ENCODE measurements at regions not wholly inside any gene's neighbourhood (a gene's known extent, or its start where the extent isn't known, plus 50 kb on each side); places are given as distances from the start of the nearest gene placed in this dataset.

DNA sequence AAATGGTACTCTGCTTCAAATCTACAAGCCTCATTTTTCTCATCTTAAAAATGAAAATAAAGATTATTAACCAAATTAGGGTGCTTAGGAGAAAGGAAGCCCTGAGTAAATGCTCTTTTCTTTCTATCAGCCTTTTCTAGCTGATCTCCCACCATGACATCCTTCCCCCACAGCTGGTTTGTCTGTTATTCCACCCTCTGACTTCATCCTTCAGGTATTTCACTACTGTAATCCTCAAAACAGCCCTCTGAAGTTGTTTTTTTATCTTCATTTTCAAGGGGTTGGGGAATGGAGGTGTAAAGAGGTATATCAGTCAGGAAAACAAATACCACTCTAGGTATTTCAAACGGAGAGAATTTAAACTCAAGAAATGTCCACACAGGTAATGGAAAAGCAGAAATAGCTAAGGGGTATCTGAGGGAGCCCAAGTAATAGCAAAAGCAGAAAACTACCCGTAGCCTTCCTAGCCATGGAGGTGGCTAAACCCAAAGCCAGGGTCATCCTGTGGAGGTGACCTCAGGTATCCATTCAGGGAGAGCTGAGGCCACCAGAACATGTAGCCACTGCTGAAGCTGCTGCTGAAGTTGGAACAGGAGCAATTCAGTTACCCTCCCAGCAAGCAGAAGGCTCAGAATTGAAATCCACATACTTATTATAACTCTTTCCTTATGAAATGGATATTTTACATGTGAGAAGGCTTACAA lies 990.9 kb upstream of the ACVR2A start:
- Histone ChIP-seq H3K27me3 (no peaks in the 10 kb centered on the region), H3K27ac (no peak overlapping the region), H3K4me1 (ENCODE audit: low read depth) (no peaks in the 10 kb centered on the region), H3K36me3 (no peaks in the 10 kb centered on the region), H3K4me3 (no peak overlapping the region), H3K9me3 (ENCODE audit: low read depth) (no peaks in the 10 kb centered on the region)
- no peak for DNase-seq (ENCODE audit: low read depth in 1 of 2, low spot score in 1 of 2)
- TF ChIP-seq, protein P1, sequence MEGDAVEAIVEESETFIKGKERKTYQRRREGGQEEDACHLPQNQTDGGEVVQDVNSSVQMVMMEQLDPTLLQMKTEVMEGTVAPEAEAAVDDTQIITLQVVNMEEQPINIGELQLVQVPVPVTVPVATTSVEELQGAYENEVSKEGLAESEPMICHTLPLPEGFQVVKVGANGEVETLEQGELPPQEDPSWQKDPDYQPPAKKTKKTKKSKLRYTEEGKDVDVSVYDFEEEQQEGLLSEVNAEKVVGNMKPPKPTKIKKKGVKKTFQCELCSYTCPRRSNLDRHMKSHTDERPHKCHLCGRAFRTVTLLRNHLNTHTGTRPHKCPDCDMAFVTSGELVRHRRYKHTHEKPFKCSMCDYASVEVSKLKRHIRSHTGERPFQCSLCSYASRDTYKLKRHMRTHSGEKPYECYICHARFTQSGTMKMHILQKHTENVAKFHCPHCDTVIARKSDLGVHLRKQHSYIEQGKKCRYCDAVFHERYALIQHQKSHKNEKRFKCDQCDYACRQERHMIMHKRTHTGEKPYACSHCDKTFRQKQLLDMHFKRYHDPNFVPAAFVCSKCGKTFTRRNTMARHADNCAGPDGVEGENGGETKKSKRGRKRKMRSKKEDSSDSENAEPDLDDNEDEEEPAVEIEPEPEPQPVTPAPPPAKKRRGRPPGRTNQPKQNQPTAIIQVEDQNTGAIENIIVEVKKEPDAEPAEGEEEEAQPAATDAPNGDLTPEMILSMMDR (IDR thresholded peaks at IDR 0.05; ENCODE audit: low read depth, low read length) = no peak

- no peaks in the 10 kb centered on the region for H3K4me1 ChIP-seq (ENCODE audit: low read depth)
- H3K27me3 ChIP-seq = no peaks in the 10 kb centered on the region
- H3K27ac ChIP-seq = no peak overlapping the region
- no peaks in the 10 kb centered on the region for H3K9me3 ChIP-seq (ENCODE audit: low read depth)
- no peak overlapping the region for H3K4me3 ChIP-seq
- no peak for DNase-seq (ENCODE audit: low read depth in 1 of 2, low spot score in 1 of 2)
- no peaks in the 10 kb centered on the region for H3K36me3 ChIP-seq
- TF ChIP-seq, protein P1 (IDR thresholded peaks at IDR 0.05; ENCODE audit: low read depth, low read length) = no peak
These were observed 992.2 kb upstream of the ACVR2A start for GRCh38 chr2:146852661-146853060.

- H3K4me1 ChIP-seq (ENCODE audit: low read depth) = no peaks in the 10 kb centered on the region
- H3K27me3 ChIP-seq = no peaks in the 10 kb centered on the region
- TF ChIP-seq, protein P1 (IDR thresholded peaks at IDR 0.05; ENCODE audit: low read depth, low read length) = no peak
- H3K4me3 ChIP-seq = no peak overlapping the region
- peak in 1 of 2 donors; percentile 34 for DNase-seq (ENCODE audit: low read depth in 1 of 2, low spot score in 1 of 2)
- H3K9me3 ChIP-seq (ENCODE audit: low read depth) = no peaks in the 10 kb centered on the region
- H3K36me3 ChIP-seq = no peaks in the 10 kb centered on the region
- no peak overlapping the region for H3K27ac ChIP-seq
These were observed 994.1 kb upstream of the ACVR2A start for GRCh38 chr2:146850746-146851145.

DNA sequence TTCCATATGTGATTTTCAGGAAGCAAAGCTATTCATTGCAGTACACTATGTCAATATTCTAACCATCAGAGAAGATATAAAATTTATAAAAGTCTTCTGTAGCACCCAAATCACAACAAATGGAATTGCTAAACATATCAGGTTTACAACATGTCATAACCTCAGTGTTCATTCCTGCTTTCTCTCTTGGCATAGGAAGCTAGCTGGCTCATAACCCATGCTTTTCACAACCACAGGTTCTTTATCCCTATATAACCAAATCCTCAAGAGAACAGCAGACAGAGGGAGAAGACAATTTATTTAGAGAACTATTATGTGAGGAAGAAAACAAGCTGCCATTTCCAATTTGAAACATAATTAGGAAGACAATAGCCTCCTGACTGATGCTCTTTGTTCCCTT lies 997.0 kb upstream of the ACVR2A start:
- Histone ChIP-seq H3K36me3 (no peaks in the 10 kb centered on the region), H3K27ac (no peak overlapping the region), H3K9me3 (ENCODE audit: low read depth) (no peaks in the 10 kb centered on the region), H3K4me3 (no peak overlapping the region), H3K4me1 (ENCODE audit: low read depth) (no peaks in the 10 kb centered on the region), H3K27me3 (no peaks in the 10 kb centered on the region)
- DNase-seq (ENCODE audit: low read depth in 1 of 2, low spot score in 1 of 2) = peak in 1 of 2 donors; percentile 9
- TF ChIP-seq, protein P1 (IDR thresholded peaks at IDR 0.05; ENCODE audit: low read depth, low read length) = no peak

- Histone ChIP-seq H3K36me3 (no peaks in the 10 kb centered on the region), H3K4me3 (no peak overlapping the region), H3K27me3 (no peaks in the 10 kb centered on the region), H3K4me1 (ENCODE audit: low read depth) (no peaks in the 10 kb centered on the region), H3K9me3 (ENCODE audit: low read depth) (no peaks in the 10 kb centered on the region), H3K27ac (no peak overlapping the region)
- DNase-seq (ENCODE audit: low read depth in 1 of 2, low spot score in 1 of 2) = peak in 1 of 2 donors; percentile 40
- TF ChIP-seq, protein P1 (IDR thresholded peaks at IDR 0.05; ENCODE audit: low read depth, low read length) = no peak
These were observed 1000.4 kb upstream of the ACVR2A start for GRCh38 chr2:146844226-146844990.
